T1000 (cell line): ENCODE measurements at regions not wholly inside any gene's neighbourhood (a gene's known extent, or its start where the extent isn't known, plus 50 kb on each side); places are given as distances from the start of the nearest gene placed in this dataset.
"Not testable (repeated sequence)": the region's sequence is repeated elsewhere in the genome, so short reads cannot be mapped to it uniquely, and the experiment has no call there.

Experiments
- DNase-seq: peaks from one replicate; lab custom pipeline; 2025; ENCODE audit warnings: mixed read lengths; lab: John Stamatoyannopoulos, UW

GRCh38 chr16:64358291-64358690 lies 763.6 kb downstream of the CDH11 start:
- no peak for DNase-seq

DNA sequence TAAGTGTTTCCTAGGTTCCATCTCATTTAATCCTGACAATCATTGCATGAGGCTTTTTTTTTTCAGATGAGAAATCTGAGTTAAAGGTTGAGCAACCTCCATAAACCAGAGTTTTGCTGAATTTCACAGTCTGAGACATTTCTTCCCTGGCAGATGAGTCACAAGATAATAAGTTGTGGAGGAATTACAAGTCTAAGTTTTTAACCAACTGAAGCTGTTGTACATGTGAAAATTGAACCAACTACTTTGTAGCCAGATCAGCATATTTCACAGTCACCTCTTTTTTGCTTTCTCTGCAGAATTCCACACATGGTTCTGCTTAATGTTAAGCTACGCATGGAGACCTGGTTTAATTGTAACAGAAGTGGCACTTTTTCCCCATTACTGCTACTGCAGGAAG lies 765.6 kb downstream of the CDH11 start:
- no peak for DNase-seq

DNA sequence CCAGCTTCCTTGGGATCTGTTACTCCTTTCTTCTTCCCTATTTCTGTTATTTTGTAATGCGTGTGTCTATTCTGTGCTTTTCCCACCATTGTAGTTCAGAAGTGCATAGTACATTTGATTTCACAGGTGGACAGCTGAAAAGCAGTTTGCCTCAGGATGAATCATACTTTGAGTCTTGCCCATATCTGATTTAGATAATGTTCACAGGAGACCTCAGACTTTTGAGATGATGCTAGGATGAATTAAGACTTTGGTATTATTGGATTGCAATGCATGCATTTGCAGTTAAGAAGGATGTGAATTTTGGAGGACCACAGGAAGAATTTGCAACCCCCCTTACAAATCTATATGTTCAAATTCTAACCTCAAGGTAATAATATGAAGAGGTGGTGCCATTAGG lies 769.6 kb downstream of the CDH11 start:
- DNase-seq = no peak

GRCh38 chr16:64351121-64351520 lies 770.7 kb downstream of the CDH11 start:
- no peak for DNase-seq

- no peak for DNase-seq
Measured at GRCh38 chr16:64346080-64346479, 775.8 kb downstream of the CDH11 start.

GRCh38 chr16:64345142-64345541 lies 776.7 kb downstream of the CDH11 start:
- no peak for DNase-seq

DNA sequence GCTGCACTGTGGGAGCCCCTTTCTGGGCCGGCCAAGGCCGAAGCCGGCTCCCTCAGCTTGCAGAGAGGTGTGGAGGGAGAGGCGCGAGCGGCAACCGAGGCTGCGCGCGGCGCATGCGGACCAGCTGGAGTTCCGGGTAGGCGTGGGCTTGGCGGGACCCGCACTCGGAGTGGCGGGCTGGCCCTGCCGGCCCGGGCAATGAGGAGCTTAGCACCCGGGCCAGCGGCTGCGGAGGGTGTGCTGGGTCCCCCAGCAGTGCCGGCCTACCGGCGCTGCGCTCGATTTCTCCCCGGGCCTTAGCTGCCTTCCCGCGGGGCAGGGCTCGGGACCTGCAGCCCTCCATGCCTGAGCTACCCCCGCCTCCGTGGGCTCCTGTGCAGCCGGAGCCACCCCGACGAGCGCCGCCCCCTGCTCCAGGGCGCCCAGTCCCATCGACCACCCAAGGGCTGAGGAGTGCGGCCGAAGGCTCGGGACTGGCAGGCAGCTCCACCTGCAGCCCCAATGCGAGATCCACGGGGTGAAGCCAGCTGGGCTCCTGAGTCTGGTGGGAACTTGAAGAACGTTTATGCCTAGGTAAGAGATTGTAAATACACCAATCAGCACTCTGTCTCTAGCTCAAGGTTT lies 777.9 kb downstream of the CDH11 start:
- DNase-seq = not testable (repeated sequence)

GRCh38 chr16:64343061-64343819 lies 778.6 kb downstream of the CDH11 start:
- no peak for DNase-seq

- not testable (repeated sequence) for DNase-seq
Measured at GRCh38 chr16:64341336-64341735, 780.5 kb downstream of the CDH11 start.

- DNase-seq = peak; percentile 21
Measured at GRCh38 chr16:64339052-64339770, 782.7 kb downstream of the CDH11 start.

GRCh38 chr16:64321881-64322280 lies 800.0 kb downstream of the CDH11 start:
- no peak for DNase-seq

- no peak for DNase-seq
Measured at GRCh38 chr16:64321066-64321465, 800.8 kb downstream of the CDH11 start.

GRCh38 chr16:64317601-64318000 lies 804.3 kb downstream of the CDH11 start:
- DNase-seq = no peak

DNA sequence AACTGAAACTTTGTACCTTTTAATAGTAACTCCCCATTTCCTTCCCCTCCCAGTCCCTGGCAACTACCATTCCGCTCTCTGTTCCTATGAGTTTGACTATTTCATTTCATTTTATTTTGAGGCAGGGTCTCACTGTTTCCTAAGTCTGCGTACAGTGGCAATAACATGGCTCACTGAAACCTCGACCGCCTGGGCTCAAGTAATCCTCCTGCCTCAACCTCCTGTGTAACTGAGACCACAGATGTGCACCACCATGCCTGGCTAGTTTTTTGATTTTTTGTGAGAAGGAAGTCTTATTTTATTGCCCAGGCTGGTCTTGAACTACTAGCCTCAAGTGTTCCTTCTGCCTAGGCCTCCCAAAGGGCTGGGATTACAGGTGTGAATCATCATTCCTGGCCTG lies 808.1 kb downstream of the CDH11 start:
- DNase-seq = no peak

DNA sequence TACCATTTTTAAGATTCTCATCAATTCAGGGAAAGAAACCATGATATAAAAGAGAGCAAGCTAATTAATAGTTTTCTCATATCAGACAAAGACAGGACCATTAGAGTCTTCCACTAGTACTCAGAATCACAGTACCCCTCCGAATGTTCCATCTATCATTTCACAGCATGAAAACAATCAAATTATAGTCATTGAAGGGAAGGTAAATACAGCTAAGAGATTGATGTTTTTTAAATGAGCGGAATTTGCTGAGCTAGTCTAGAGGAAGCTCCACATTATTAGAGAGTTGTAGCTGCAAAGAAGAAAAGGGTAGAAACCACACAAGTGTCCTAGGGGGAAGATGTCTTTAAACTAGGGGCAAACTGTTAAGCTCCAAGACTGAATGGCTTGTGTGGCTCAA lies 808.9 kb downstream of the CDH11 start:
- no peak for DNase-seq

GRCh38 chr16:64312292-64312691 lies 809.6 kb downstream of the CDH11 start:
- DNase-seq = no peak

GRCh38 chr16:64311241-64311640 lies 810.6 kb downstream of the CDH11 start:
- no peak for DNase-seq

DNA sequence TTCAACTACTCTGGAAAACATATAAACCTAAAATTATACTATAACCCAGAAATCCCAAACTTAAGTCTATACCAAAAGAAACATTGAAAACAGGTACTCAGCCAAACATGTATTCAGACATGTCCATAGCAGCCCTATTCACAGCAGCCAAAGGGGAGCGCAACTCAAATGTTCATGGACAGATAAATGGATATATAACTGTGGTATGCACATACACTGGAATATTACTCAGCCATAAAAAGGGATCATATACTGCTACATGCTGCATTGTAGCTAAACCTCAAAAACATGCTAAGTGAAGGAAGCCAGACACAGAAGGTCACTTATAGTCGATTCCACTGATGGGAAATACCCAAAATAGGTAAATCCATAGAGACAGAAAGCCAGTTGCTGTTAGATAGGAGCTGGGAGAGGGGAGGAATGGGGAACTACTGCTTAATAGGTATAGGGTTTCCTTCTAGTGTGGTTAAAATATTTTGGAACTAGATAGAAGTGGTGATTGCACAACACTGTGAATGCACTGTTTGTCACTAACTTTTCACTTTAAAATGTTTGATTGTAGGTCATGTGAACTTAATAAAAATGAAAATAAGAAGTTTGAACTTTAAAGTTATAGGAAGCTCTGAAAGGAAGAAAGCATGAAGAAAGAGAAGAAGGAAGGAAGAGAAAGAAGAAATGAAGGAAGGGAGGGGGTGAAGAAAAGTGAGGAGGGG lies 812.3 kb downstream of the CDH11 start:
- DNase-seq = no peak

DNA sequence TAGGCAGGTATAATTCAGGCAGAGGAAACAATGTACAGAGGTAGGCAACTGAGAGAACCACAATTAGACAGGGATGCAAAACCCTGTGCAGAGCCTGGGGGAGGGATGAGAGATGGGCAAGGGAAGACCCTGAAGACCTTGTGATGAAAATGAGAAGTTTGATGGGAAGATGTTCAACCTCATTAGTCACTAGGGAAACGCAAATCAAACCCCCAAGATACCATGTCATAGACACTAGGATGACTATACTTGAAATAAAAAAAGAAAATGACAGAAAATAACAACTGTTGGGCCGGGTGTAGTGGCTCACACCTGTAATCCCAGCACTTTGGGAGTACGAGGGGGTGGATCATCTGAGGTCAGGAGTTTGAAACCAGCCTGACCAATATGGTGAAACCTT lies 813.1 kb downstream of the CDH11 start:
- DNase-seq = no peak

DNA sequence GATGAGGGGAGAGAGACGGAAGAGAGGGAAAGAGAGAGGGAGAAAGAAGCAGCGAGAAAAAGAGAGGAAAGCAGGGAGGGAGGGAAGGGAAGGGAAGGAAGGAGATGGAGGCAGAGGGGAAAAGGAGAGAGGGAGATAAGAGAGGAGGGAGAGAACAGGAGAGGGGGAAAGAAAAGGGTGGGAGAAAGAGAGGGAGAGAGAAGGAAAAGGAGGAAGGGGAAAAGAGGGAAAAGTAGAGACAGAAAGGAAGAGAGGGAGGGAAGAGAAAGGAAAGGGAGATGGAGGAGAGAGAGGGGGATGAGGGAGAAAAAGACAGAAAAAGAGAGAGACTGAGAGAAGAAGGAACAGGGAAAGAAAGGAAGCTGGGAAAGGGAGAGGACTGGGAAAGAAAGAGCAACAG lies 814.4 kb downstream of the CDH11 start:
- DNase-seq = no peak

GRCh38 chr16:64305663-64306062 lies 816.2 kb downstream of the CDH11 start:
- no peak for DNase-seq

GRCh38 chr16:64304951-64305350 lies 816.9 kb downstream of the CDH11 start:
- no peak for DNase-seq
